H9 (cell line): ENCODE measurements at regions not wholly inside any gene's neighbourhood (a gene's known extent, or its start where the extent isn't known, plus 50 kb on each side); places are given as distances from the start of the nearest gene placed in this dataset.

Source experiments
- DNase-seq: peaks from one replicate; pipeline ENCODE4 v3.0.0-alpha.2; 2017
- H2AFZ ChIP-seq: one replicate; pipeline ENCODE4 v1.6.1; 2013; ENCODE audit warnings: mild to moderate bottlenecking, low read length, control low read depth, moderate library complexity
- H2AK5ac ChIP-seq: 2 replicates; pipeline ENCODE4 v1.6.1; 2013; ENCODE audit warnings: low read length, control low read depth, mixed read lengths; ENCODE audit not compliant: insufficient read length
- H2BK120ac ChIP-seq: one replicate; pipeline ENCODE4 v1.6.1; 2013; ENCODE audit warnings: low read depth, mild to moderate bottlenecking, low read length, control low read depth, inconsistent platforms; ENCODE audit not compliant: poor library complexity, severe bottlenecking
- H2BK12ac ChIP-seq: 2 replicates; pipeline ENCODE4 v1.6.1; 2013; ENCODE audit warnings: low read length, control low read depth, mixed read lengths, low read depth; ENCODE audit not compliant: insufficient read length
- H2BK15ac ChIP-seq: 2 replicates; pipeline ENCODE4 v1.6.1; 2013; ENCODE audit warnings: low read depth, low read length, control low read depth
- H2BK20ac ChIP-seq: one replicate; pipeline ENCODE4 v1.6.1; 2013; ENCODE audit warnings: low read depth, mild to moderate bottlenecking, low read length, control low read depth, inconsistent platforms; ENCODE audit not compliant: poor library complexity, severe bottlenecking
- H2BK5ac ChIP-seq: 2 replicates; pipeline ENCODE4 v1.6.1; 2013; ENCODE audit warnings: low read length, control low read depth, mixed read lengths; ENCODE audit not compliant: insufficient read length
- H3K14ac ChIP-seq: 2 replicates; pipeline ENCODE4 v1.6.1; 2013; ENCODE audit warnings: low read length, control low read depth; ENCODE audit not compliant: insufficient read depth
- H3K18ac ChIP-seq: 2 replicates; pipeline ENCODE4 v1.6.1; 2013; ENCODE audit warnings: low read depth, mild to moderate bottlenecking, mixed read lengths, low read length, control low read depth; ENCODE audit not compliant: insufficient read length
- H3K23ac ChIP-seq: 2 replicates; pipeline ENCODE4 v1.6.1; 2013; ENCODE audit warnings: low read length, control low read depth, mixed read lengths, low read depth; ENCODE audit not compliant: insufficient read length
- H3K23me2 ChIP-seq: 2 replicates; pipeline ENCODE4 v1.6.1; 2013; ENCODE audit warnings: low read depth, mild to moderate bottlenecking, mixed read lengths, low read length, control low read depth; ENCODE audit not compliant: insufficient read length, poor library complexity, severe bottlenecking
- H3K27ac ChIP-seq: 2 replicates; pipeline ENCODE4 v1.5.1; 2013; ENCODE audit warnings: low read length, control low read depth, mixed read lengths, low read depth; ENCODE audit not compliant: insufficient read length
- H3K27me3 ChIP-seq: 2 replicates; pipeline ENCODE4 v1.6.1; 2013; ENCODE audit warnings: low read length, control low read depth, inconsistent platforms; ENCODE audit not compliant: insufficient read depth
- H3K4ac ChIP-seq: 2 replicates; pipeline ENCODE4 v1.6.1; 2013; ENCODE audit warnings: low read depth, mild to moderate bottlenecking, control low read depth, inconsistent platforms, low read length, moderate library complexity
- H3K4me1 ChIP-seq: 2 replicates; pipeline ENCODE4 v1.6.1; 2013; ENCODE audit warnings: low read length, control low read depth, inconsistent platforms; ENCODE audit not compliant: insufficient read depth
- H3K4me2 ChIP-seq: 2 replicates; pipeline ENCODE4 v1.6.1; 2013; ENCODE audit warnings: low read length, control low read depth, mixed read lengths; ENCODE audit not compliant: insufficient read length, insufficient read depth
- H3K56ac ChIP-seq: 2 replicates; pipeline ENCODE4 v1.6.1; 2013; ENCODE audit warnings: low read depth, mild to moderate bottlenecking, mixed read lengths, low read length, control low read depth; ENCODE audit not compliant: insufficient read length
- H3K79me1 ChIP-seq: 2 replicates; pipeline ENCODE4 v1.6.1; 2013; ENCODE audit warnings: low read depth, mild to moderate bottlenecking, moderate library complexity, low read length, control low read depth, inconsistent platforms; ENCODE audit not compliant: insufficient read depth, poor library complexity, severe bottlenecking
- H3K79me2 ChIP-seq: 2 replicates; pipeline ENCODE4 v1.6.1; 2013; ENCODE audit warnings: low read length, control low read depth, inconsistent platforms; ENCODE audit not compliant: insufficient read depth
- H3K9ac ChIP-seq: 2 replicates; pipeline ENCODE4 v1.6.1; 2013; ENCODE audit warnings: low read length, control low read depth, mixed read lengths; ENCODE audit not compliant: insufficient read length; ENCODE audit errors: extremely low read depth
- H3K9me3 ChIP-seq: one replicate; pipeline ENCODE4 v1.6.1; 2013; ENCODE audit warnings: low read depth, low read length, inconsistent platforms; ENCODE audit not compliant: control insufficient read depth
- H3T11ph ChIP-seq: one replicate; pipeline ENCODE4 v1.6.1; 2013; ENCODE audit warnings: mild to moderate bottlenecking, low read length, control low read depth, inconsistent platforms
- H4K20me1 ChIP-seq: one replicate; pipeline ENCODE4 v1.6.1; 2013; ENCODE audit not compliant: control insufficient read depth, insufficient read length, insufficient read depth
- H4K5ac ChIP-seq: 2 replicates; pipeline ENCODE4 v1.6.1; 2013; ENCODE audit warnings: low read depth, mild to moderate bottlenecking, mixed read lengths, low read length, control low read depth; ENCODE audit not compliant: insufficient read length
- H4K8ac ChIP-seq: replicated peaks from 2 replicates; pipeline ENCODE4 v1.6.1; 2013; ENCODE audit warnings: low read length, control low read depth, mixed read lengths, low read depth; ENCODE audit not compliant: insufficient read length
- H4K91ac ChIP-seq: 2 replicates; pipeline ENCODE4 v1.6.1; 2013; ENCODE audit warnings: low read depth, mild to moderate bottlenecking, moderate library complexity, mixed read lengths, low read length, control low read depth; ENCODE audit not compliant: insufficient read length
- H3K27ac Mint-ChIP-seq, 3 experiments: 2 replicates in 2 of 3; 3 replicates in 1 of 3; pipeline ENCODE4 v1.8.0; 2020 to 2021; ENCODE audit warnings: mixed read lengths in 3 of 3, mild to moderate bottlenecking in 1 of 3, moderate library complexity in 1 of 3
- H3K27me3 Mint-ChIP-seq: 2 replicates; pipeline ENCODE4 v1.8.0; 2021; ENCODE audit warnings: low read depth, mild to moderate bottlenecking, moderate library complexity, mixed read lengths
- H3K36me3 Mint-ChIP-seq, 3 experiments: 2 replicates in 2 of 3; 3 replicates in 1 of 3; pipeline ENCODE4 v1.8.0; 2020 to 2021; ENCODE audit warnings: low read depth in 3 of 3, mixed read lengths in 3 of 3; ENCODE audit not compliant: insufficient read depth in 1 of 3
- H3K4me1 Mint-ChIP-seq, 2 experiments: 2 replicates each; pipeline ENCODE4 v1.8.0; 2020; ENCODE audit warnings: mixed read lengths in 2 of 2
- H3K4me3 Mint-ChIP-seq, 2 experiments: 2 replicates in 1 of 2; 3 replicates in 1 of 2; pipeline ENCODE4 v1.8.0; 2020 to 2021; ENCODE audit warnings: mild to moderate bottlenecking in 2 of 2, mixed read lengths in 2 of 2, moderate library complexity in 1 of 2
- H3K9me3 Mint-ChIP-seq, 2 experiments: 2 replicates in 1 of 2; 3 replicates in 1 of 2; pipeline ENCODE4 v1.8.0; 2020; ENCODE audit warnings: mild to moderate bottlenecking in 2 of 2, mixed read lengths in 2 of 2, moderate library complexity in 1 of 2
- WGBS: extraction: QIAGEN DNeasy Blood & Tissue Kit; methylation state at CpG from one replicate; pipeline ENCODE4 v1.1.7; 2013; ENCODE audit warnings: missing lambda C conversion rate, low lambda C conversion rate, mixed read lengths; ENCODE audit not compliant: insufficient read length; ENCODE audit errors: extremely low coverage; 5-methylcytosine and 5-hydroxymethylcytosine counted together
- TF ChIP-seq, protein P1 (sequence below): fragments of 200-600 bp; sonication (generic); conservative IDR thresholded peaks from 3 replicates; pipeline ENCODE4 v1.8.0; 2021; ENCODE audit warnings: antibody characterized with exemption, mild to moderate bottlenecking

DNA sequence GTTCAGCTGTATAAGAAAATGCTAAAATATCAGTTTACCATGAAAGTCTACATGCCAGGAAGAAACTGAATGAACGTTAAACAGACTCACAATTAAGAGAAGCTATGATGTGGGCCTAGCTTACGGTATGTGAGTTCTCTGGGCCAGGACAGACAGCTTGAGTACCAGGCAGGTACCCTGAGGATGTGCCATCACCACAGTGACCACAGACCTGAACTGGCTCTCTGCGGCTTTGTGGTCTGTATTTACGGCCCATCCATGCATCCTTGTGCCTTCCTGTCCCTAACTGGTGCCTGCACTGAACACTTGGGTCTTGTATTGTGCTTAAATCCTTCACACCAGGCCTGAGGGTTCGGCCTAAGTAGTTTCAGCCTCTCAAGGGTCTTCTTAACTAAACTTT is 467.5 kb upstream of the PPP2R3A start:
- no peak overlapping the region for H4K91ac ChIP-seq
- H2BK20ac ChIP-seq = no peak overlapping the region
- no peak overlapping the region for H3T11ph ChIP-seq
- no peak overlapping the region for H3K4me3 Mint-ChIP-seq
- no peak overlapping the region for H3K9ac ChIP-seq
- H3K9me3 ChIP-seq = no peaks in the 10 kb centered on the region
- no peak overlapping the region for H2AK5ac ChIP-seq
- no peak overlapping the region for H2BK12ac ChIP-seq
- no CpG with 5 or more reads among the region's 5 CpGs for WGBS
- H4K8ac ChIP-seq = no peak overlapping the region
- no peak overlapping the region for H3K23ac ChIP-seq
- H2BK5ac ChIP-seq = no peak overlapping the region
- no peaks in the 10 kb centered on the region for H3K4me1 ChIP-seq
- H3K9me3 Mint-ChIP-seq = no peaks in the 10 kb centered on the region
- no peaks in the 10 kb centered on the region for H3K27me3 Mint-ChIP-seq
- no peak overlapping the region for H2AFZ ChIP-seq
- H3K14ac ChIP-seq = no peak overlapping the region
- no peaks in the 10 kb centered on the region for H3K79me1 ChIP-seq
- H3K18ac ChIP-seq = no peak overlapping the region
- H3K4me2 ChIP-seq = no peak overlapping the region
- H3K56ac ChIP-seq = no peak overlapping the region
- no peaks in the 10 kb centered on the region for H3K36me3 Mint-ChIP-seq
- H3K27ac Mint-ChIP-seq = no peak overlapping the region
- H3K23me2 ChIP-seq = no peaks in the 10 kb centered on the region
- no peaks in the 10 kb centered on the region for H3K27me3 ChIP-seq
- no peak overlapping the region for H4K5ac ChIP-seq
- no peak overlapping the region for H2BK15ac ChIP-seq
- TF ChIP-seq, protein P1, sequence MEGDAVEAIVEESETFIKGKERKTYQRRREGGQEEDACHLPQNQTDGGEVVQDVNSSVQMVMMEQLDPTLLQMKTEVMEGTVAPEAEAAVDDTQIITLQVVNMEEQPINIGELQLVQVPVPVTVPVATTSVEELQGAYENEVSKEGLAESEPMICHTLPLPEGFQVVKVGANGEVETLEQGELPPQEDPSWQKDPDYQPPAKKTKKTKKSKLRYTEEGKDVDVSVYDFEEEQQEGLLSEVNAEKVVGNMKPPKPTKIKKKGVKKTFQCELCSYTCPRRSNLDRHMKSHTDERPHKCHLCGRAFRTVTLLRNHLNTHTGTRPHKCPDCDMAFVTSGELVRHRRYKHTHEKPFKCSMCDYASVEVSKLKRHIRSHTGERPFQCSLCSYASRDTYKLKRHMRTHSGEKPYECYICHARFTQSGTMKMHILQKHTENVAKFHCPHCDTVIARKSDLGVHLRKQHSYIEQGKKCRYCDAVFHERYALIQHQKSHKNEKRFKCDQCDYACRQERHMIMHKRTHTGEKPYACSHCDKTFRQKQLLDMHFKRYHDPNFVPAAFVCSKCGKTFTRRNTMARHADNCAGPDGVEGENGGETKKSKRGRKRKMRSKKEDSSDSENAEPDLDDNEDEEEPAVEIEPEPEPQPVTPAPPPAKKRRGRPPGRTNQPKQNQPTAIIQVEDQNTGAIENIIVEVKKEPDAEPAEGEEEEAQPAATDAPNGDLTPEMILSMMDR = no peak
- no peak overlapping the region for H3K4ac ChIP-seq
- peaks cover 3 to 6% of the 10 kb centered on the region in 2 experiments for H3K4me1 Mint-ChIP-seq
- DNase-seq = no peak
- H2BK120ac ChIP-seq = no peak overlapping the region
- no peak overlapping the region for H3K27ac ChIP-seq
- no peaks in the 10 kb centered on the region for H3K79me2 ChIP-seq
- H4K20me1 ChIP-seq = no peaks in the 10 kb centered on the region
